ENCODE measurements at regions not wholly inside any gene's neighbourhood (a gene's known extent, or its start where the extent isn't known, plus 50 kb on each side); places are given as distances from the start of the nearest gene placed in this dataset.
"Not testable (repeated sequence)": the region's sequence is repeated elsewhere in the genome, so short reads cannot be mapped to it uniquely, and the experiment has no call there.

GRCh38 chr13:69234171-69234570, 873.5 kb upstream of the ATXN8OS start:
- DNase-seq = no peak

- DNase-seq = no peak
These were observed 881.2 kb upstream of the ATXN8OS start for GRCh38 chr13:69226427-69226826.

- not testable (repeated sequence) for DNase-seq
These were observed 885.8 kb upstream of the ATXN8OS start for GRCh38 chr13:69221633-69222498.

GRCh38 chr13:69213396-69213795, 894.2 kb upstream of the ATXN8OS start:
- DNase-seq = no peak

- no peak for DNase-seq
These were observed 903.0 kb upstream of the ATXN8OS start for GRCh38 chr13:69204620-69205019.

GRCh38 chr13:69202996-69203395, 904.6 kb upstream of the ATXN8OS start:
- no peak for DNase-seq

GRCh38 chr13:69199664-69200063, 908.0 kb upstream of the ATXN8OS start:
- DNase-seq = no peak

- DNase-seq = no peak
These were observed 908.9 kb upstream of the ATXN8OS start for GRCh38 chr13:69198706-69199105.

GRCh38 chr13:69194130-69194529, 913.5 kb upstream of the ATXN8OS start:
- DNase-seq = no peak

GRCh38 chr13:69180034-69180433, 927.6 kb upstream of the ATXN8OS start:
- DNase-seq = no peak

- DNase-seq = no peak
These were observed 929.6 kb upstream of the ATXN8OS start for GRCh38 chr13:69178000-69178399.

GRCh38 chr13:69168436-69168835, 939.2 kb upstream of the ATXN8OS start:
- no peak for DNase-seq

GRCh38 chr13:69155136-69155535, 952.5 kb upstream of the ATXN8OS start:
- no peak for DNase-seq

GRCh38 chr13:69142101-69142500, 965.5 kb upstream of the ATXN8OS start:
- no peak for DNase-seq

GRCh38 chr13:69124996-69125395, 982.6 kb upstream of the ATXN8OS start:
- DNase-seq = no peak

- DNase-seq = no peak
These were observed 997.6 kb upstream of the ATXN8OS start for GRCh38 chr13:69109891-69110525.

GRCh38 chr13:69108486-69108885, 999.1 kb upstream of the ATXN8OS start:
- DNase-seq = no peak

- no peak for DNase-seq
These were observed 1000.2 kb upstream of the ATXN8OS start for GRCh38 chr13:69107436-69107835.

GRCh38 chr13:69101841-69102240, 1005.8 kb upstream of the ATXN8OS start:
- DNase-seq = no peak

- no peak for DNase-seq
These were observed 1013.1 kb upstream of the ATXN8OS start for GRCh38 chr13:69094485-69094884.

GRCh38 chr13:69092615-69093322, 1014.9 kb upstream of the ATXN8OS start:
- no peak for DNase-seq

- DNase-seq = no peak
These were observed 1030.4 kb upstream of the ATXN8OS start for GRCh38 chr13:69077267-69077666.

GRCh38 chr13:69069554-69070133, 1038.0 kb upstream of the ATXN8OS start:
- no peak for DNase-seq

Data from CD4-positive, alpha-beta T cell treated with Interferon alpha-2 for 1 hour (primary cell).